SK-N-SH (cell line): ENCODE measurements at regions not wholly inside any gene's neighbourhood (a gene's known extent, or its start where the extent isn't known, plus 50 kb on each side); places are given as distances from the start of the nearest gene placed in this dataset.

ENCODE experiments used
- CHD2 ChIP-seq: fragments of 150-350 bp; IDR thresholded peaks from 2 replicates; pipeline ENCODE4 v1.6.1; 2018; ENCODE audit warnings: low read length; ENCODE audit not compliant: partially characterized antibody
- CTCF ChIP-seq: fragments of 200-600 bp; sonication (generic); IDR thresholded peaks from 2 replicates; pipeline ENCODE4 v1.6.1; 2017; ENCODE audit warnings: antibody characterized with exemption, mild to moderate bottlenecking, moderate library complexity
- EP300 ChIP-seq, 2 experiments: IDR thresholded peaks; 2 replicates each; pipeline versions ENCODE4 v1.4.0 to v1.6.1; 2012; ENCODE audit warnings: borderline replicate concordance in 1 of 2, low read depth in 1 of 2, low read length in 1 of 2
- EZH2phosphoT487 ChIP-seq: fragments of 200-600 bp; sonication (generic); IDR thresholded peaks from 2 replicates; pipeline ENCODE4 v1.6.1; 2017; ENCODE audit warnings: low read depth, mixed run types, mild to moderate bottlenecking, antibody characterized with exemption, moderate library complexity, borderline replicate concordance
- FOXM1 ChIP-seq: IDR thresholded peaks from 2 replicates; pipeline ENCODE4 v1.4.0; 2012; ENCODE audit warnings: low read depth, mild to moderate bottlenecking
- GABPA ChIP-seq: IDR thresholded peaks from 2 replicates; pipeline ENCODE4 v1.4.0; 2012; ENCODE audit warnings: low read depth, mild to moderate bottlenecking
- JUND ChIP-seq: IDR thresholded peaks from 2 replicates; pipeline ENCODE4 v1.4.0; 2012
- NFIC ChIP-seq: IDR thresholded peaks from 2 replicates; pipeline ENCODE4 v1.4.0; 2012; ENCODE audit warnings: borderline replicate concordance
- PBX3 ChIP-seq: IDR thresholded peaks from 2 replicates; pipeline ENCODE4; 2012
- POLR2AphosphoS5 ChIP-seq: IDR thresholded peaks from 2 replicates; pipeline ENCODE4 v1.6.1; 2012; ENCODE audit warnings: low read depth, low read length
- RAD21 ChIP-seq: IDR thresholded peaks from 2 replicates; pipeline ENCODE4 v1.6.1; 2012; ENCODE audit warnings: mild to moderate bottlenecking, low read length
- SMC3 ChIP-seq: IDR thresholded peaks from 2 replicates; pipeline ENCODE4 v1.6.1; 2012; ENCODE audit warnings: low read depth, low read length, improper control_type of control experiment
- USF1 ChIP-seq: IDR thresholded peaks from 2 replicates; pipeline ENCODE4 v1.4.0; 2012; ENCODE audit warnings: low read depth, borderline replicate concordance
- ZBTB33 ChIP-seq: IDR thresholded peaks from 2 replicates; pipeline ENCODE4 v1.4.0; 2012; ENCODE audit warnings: low read depth, borderline replicate concordance

- TF ChIP-seq RAD21 (no peak), CTCF (no peak), JUND (no peak), GABPA (no peak), EZH2phosphoT487 (no peak), CHD2 (no peak), EP300 (IDR thresholded peaks at IDR 0.05; ENCODE audit: borderline replicate concordance in 1 of 2, low read depth in 1 of 2, low read length in 1 of 2) (no peak), NFIC (no peak), PBX3 (no peak), ZBTB33 (no peak), USF1 (no peak), SMC3 (no peak), POLR2AphosphoS5 (no peak), FOXM1 (no peak)
Measured at GRCh38 chr13:53807251-53807834, 778.7 kb downstream of the OLFM4 start.
